GM23338 (cell line): ENCODE measurements at regions not wholly inside any gene's neighbourhood (a gene's known extent, or its start where the extent isn't known, plus 50 kb on each side); places are given as distances from the start of the nearest gene placed in this dataset.

Experiments
- ATAC-seq: fragments of 200-7000 bp; cut with Tn5 transposase; 3 replicates; pipeline ENCODE4 v1.9.1; 2020
- DNase-seq: peaks from one replicate; pipeline ENCODE4 v3.0.0-alpha.2; 2015; ENCODE audit warnings: low spot score
- H2AFZ ChIP-seq: fragments of 200-600 bp; sonication (generic); 2 replicates; pipeline ENCODE4 v1.8.0; 2016; ENCODE audit warnings: antibody characterized with exemption, mild to moderate bottlenecking, moderate library complexity
- H3F3A ChIP-seq: fragments of 200-600 bp; sonication (generic); replicated peaks from 2 replicates; pipeline ENCODE4 v1.8.0; 2017; ENCODE audit warnings: antibody characterized with exemption, mixed run types, low read depth
- H3K27ac ChIP-seq: fragments of 200-600 bp; sonication (generic); 2 replicates; pipeline ENCODE4 v1.6.1; 2016; ENCODE audit warnings: low read depth
- H3K27me3 ChIP-seq: fragments of 200-600 bp; sonication (generic); 2 replicates; pipeline ENCODE4 v1.8.0; 2016; ENCODE audit warnings: mild to moderate bottlenecking, mixed run types, moderate library complexity; ENCODE audit not compliant: insufficient read depth
- H3K36me3 ChIP-seq: fragments of 200-600 bp; sonication (generic); 2 replicates; pipeline ENCODE4 v1.8.0; 2016; ENCODE audit warnings: mild to moderate bottlenecking; ENCODE audit not compliant: insufficient read depth
- H3K4me1 ChIP-seq: fragments of 200-600 bp; sonication (generic); 2 replicates; pipeline ENCODE4 v1.8.0; 2016; ENCODE audit warnings: mild to moderate bottlenecking, moderate library complexity; ENCODE audit not compliant: insufficient read depth
- H3K4me2 ChIP-seq: fragments of 200-600 bp; sonication (generic); 2 replicates; pipeline ENCODE4 v1.7.1; 2017; ENCODE audit warnings: mixed run types
- H3K4me3 ChIP-seq: fragments of 200-600 bp; sonication (generic); 2 replicates; pipeline ENCODE4 v1.6.1; 2016; ENCODE audit warnings: mixed run types
- H3K79me2 ChIP-seq: fragments of 200-600 bp; sonication (generic); replicated peaks from 2 replicates; pipeline ENCODE4 v1.8.0; 2017; ENCODE audit warnings: mild to moderate bottlenecking; ENCODE audit not compliant: insufficient read depth
- H3K9me2 ChIP-seq: fragments of 200-600 bp; sonication (generic); 2 replicates; pipeline ENCODE4 v1.8.0; 2017; ENCODE audit not compliant: insufficient read depth
- H4K20me1 ChIP-seq: fragments of 200-600 bp; sonication (generic); replicated peaks from 2 replicates; pipeline ENCODE4 v1.8.0; 2017; ENCODE audit warnings: mild to moderate bottlenecking; ENCODE audit not compliant: insufficient read depth
- H3K27ac Mint-ChIP-seq: 2 replicates; pipeline ENCODE4 v1.8.0; 2020; ENCODE audit warnings: inconsistent platforms, mild to moderate bottlenecking, moderate library complexity, mixed read lengths
- H3K27me3 Mint-ChIP-seq: 3 replicates; pipeline ENCODE4 v1.8.0; 2022; ENCODE audit warnings: low read depth, mild to moderate bottlenecking, moderate library complexity, mixed read lengths, inconsistent platforms; ENCODE audit not compliant: insufficient read depth, poor library complexity
- H3K36me3 Mint-ChIP-seq: 3 replicates; pipeline ENCODE4 v1.8.0; 2021; ENCODE audit warnings: low read depth, mild to moderate bottlenecking, inconsistent platforms, moderate library complexity, mixed read lengths
- H3K4me1 Mint-ChIP-seq: 3 replicates; pipeline ENCODE4 v1.8.0; 2020; ENCODE audit warnings: mild to moderate bottlenecking, inconsistent platforms, mixed read lengths
- H3K4me3 Mint-ChIP-seq: 3 replicates; pipeline ENCODE4 v1.8.0; 2021; ENCODE audit warnings: moderate library complexity, mild to moderate bottlenecking, inconsistent platforms, mixed read lengths
- H3K9me3 Mint-ChIP-seq: 3 replicates; pipeline ENCODE4 v1.8.0; 2020; ENCODE audit warnings: moderate library complexity, mild to moderate bottlenecking, inconsistent platforms, mixed read lengths
- EZH2 ChIP-seq: fragments of 200-600 bp; sonication (generic); IDR thresholded peaks from one replicate; pipeline ENCODE4 v1.8.0; 2017; ENCODE audit warnings: antibody characterized with exemption, mild to moderate bottlenecking, low read depth; ENCODE audit not compliant: unreplicated experiment
- EZH2phosphoT487 ChIP-seq: fragments of 200-600 bp; sonication (generic); IDR thresholded peaks from one replicate; pipeline ENCODE4 v1.8.1; 2018; ENCODE audit warnings: antibody characterized with exemption; ENCODE audit not compliant: unreplicated experiment
- JUNB ChIP-seq: IDR thresholded peaks from one replicate; pipeline ENCODE4 v1.6.1; 2016; ENCODE audit warnings: antibody characterized with exemption; ENCODE audit not compliant: unreplicated experiment
- NANOG ChIP-seq: IDR thresholded peaks from 2 replicates; pipeline ENCODE4 v1.6.1; 2016; ENCODE audit warnings: antibody characterized with exemption, borderline replicate concordance
- POLR2AphosphoS5 ChIP-seq: IDR thresholded peaks from 2 replicates; pipeline ENCODE4 v1.6.1; 2016; ENCODE audit warnings: antibody characterized with exemption, low read depth
- STAT1 ChIP-seq: IDR thresholded peaks from one replicate; pipeline ENCODE4 v1.6.1; 2016; ENCODE audit warnings: antibody characterized with exemption; ENCODE audit not compliant: unreplicated experiment
- ZNF114 ChIP-seq: fragments of 250-450 bp; sonication (Bioruptor Pico); IDR thresholded peaks from 2 replicates; pipeline ENCODE4 v1.5.0; 2020; ENCODE audit warnings: mild to moderate bottlenecking, moderate library complexity
- ZNF331 ChIP-seq: fragments of 250-450 bp; sonication (Bioruptor Pico); IDR thresholded peaks from 2 replicates; pipeline ENCODE4 v1.5.0; 2020; ENCODE audit warnings: low read depth, mild to moderate bottlenecking, moderate library complexity
- TF ChIP-seq, protein P1 (sequence below): IDR thresholded peaks from 2 replicates; pipeline ENCODE4 v1.6.1; 2016; ENCODE audit warnings: antibody characterized with exemption
- TF ChIP-seq, protein P2 (sequence below): fragments of 250-450 bp; sonication (Bioruptor Pico); IDR thresholded peaks from 2 replicates; pipeline ENCODE4 v1.5.0; 2020; ENCODE audit warnings: mild to moderate bottlenecking, moderate library complexity
- TF ChIP-seq, protein P3 (sequence below): IDR thresholded peaks from one replicate; pipeline ENCODE4 v1.6.1; 2018; ENCODE audit warnings: antibody characterized with exemption; ENCODE audit not compliant: unreplicated experiment

- ATAC-seq (peak; percentile 63; the same call in 2 of the 3 replicates), DNase-seq (peak; percentile 27)
- no peak for TF ChIP-seq EZH2phosphoT487
- Histone ChIP-seq H4K20me1 (no peaks in the 10 kb centered on the region; the same call in 1 of the 2 replicates), H3K9me2 (0 out of 2 replicates have a peak, but pooled peaks cover 8% of the 10 kb centered on the region), H3K27ac (no peak overlapping the region), H2AFZ (no peak overlapping the region), H3K36me3 (no peaks in the 10 kb centered on the region), H3K4me2 (no peak overlapping the region), H3F3A (no peaks in the 10 kb centered on the region), H3K4me3 (no peak overlapping the region), H3K4me1 (no peaks in the 10 kb centered on the region), H3K79me2 (no peaks in the 10 kb centered on the region), H3K27me3 (no peaks in the 10 kb centered on the region)
- H3K27me3 Mint-ChIP-seq, result peaks cover 3% of the 10 kb centered on the region
- H3K36me3 Mint-ChIP-seq, result no peaks in the 10 kb centered on the region
- no peak overlapping the region for H3K27ac Mint-ChIP-seq
- H3K4me3 Mint-ChIP-seq, result no peak overlapping the region
- H3K9me3 Mint-ChIP-seq, result no peaks in the 10 kb centered on the region
- no peaks in the 10 kb centered on the region for H3K4me1 Mint-ChIP-seq
Measured at GRCh38 chr2:122239440-122239839, 484.0 kb downstream of the TSN start.

GRCh38 chr2:122244598-122245229 lies 489.3 kb downstream of the TSN start:
- Histone ChIP-seq H3F3A (no peaks in the 10 kb centered on the region), H3K79me2 (no peaks in the 10 kb centered on the region), H3K36me3 (no peaks in the 10 kb centered on the region), H3K4me2 (no peak overlapping the region), H3K9me2 (0 out of 2 replicates have a peak, but pooled peaks cover 8% of the 10 kb centered on the region), H2AFZ (no peak overlapping the region), H3K27me3 (no peaks in the 10 kb centered on the region), H3K27ac (no peak overlapping the region), H3K4me1 (no peaks in the 10 kb centered on the region), H4K20me1 (no peaks in the 10 kb centered on the region; the same call in 1 of the 2 replicates), H3K4me3 (no peak overlapping the region)
- no peaks in the 10 kb centered on the region for H3K36me3 Mint-ChIP-seq
- no peak for DNase-seq
- H3K9me3 Mint-ChIP-seq, result no peaks in the 10 kb centered on the region
- H3K4me3 Mint-ChIP-seq, result no peak overlapping the region
- no peak for ATAC-seq
- no peaks in the 10 kb centered on the region for H3K27me3 Mint-ChIP-seq
- H3K4me1 Mint-ChIP-seq, result no peaks in the 10 kb centered on the region
- no peak for TF ChIP-seq ZNF331 (CRISPR knock-in tag)
- TF ChIP-seq, protein P1, sequence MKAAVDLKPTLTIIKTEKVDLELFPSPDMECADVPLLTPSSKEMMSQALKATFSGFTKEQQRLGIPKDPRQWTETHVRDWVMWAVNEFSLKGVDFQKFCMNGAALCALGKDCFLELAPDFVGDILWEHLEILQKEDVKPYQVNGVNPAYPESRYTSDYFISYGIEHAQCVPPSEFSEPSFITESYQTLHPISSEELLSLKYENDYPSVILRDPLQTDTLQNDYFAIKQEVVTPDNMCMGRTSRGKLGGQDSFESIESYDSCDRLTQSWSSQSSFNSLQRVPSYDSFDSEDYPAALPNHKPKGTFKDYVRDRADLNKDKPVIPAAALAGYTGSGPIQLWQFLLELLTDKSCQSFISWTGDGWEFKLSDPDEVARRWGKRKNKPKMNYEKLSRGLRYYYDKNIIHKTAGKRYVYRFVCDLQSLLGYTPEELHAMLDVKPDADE, result no peak
- no peak for TF ChIP-seq EZH2phosphoT487
- TF ChIP-seq STAT1, result no peak
- TF ChIP-seq ZNF114 (CRISPR knock-in tag), result no peak
- TF ChIP-seq EZH2, result no peak
- no peak for TF ChIP-seq NANOG
- TF ChIP-seq, protein P2, sequence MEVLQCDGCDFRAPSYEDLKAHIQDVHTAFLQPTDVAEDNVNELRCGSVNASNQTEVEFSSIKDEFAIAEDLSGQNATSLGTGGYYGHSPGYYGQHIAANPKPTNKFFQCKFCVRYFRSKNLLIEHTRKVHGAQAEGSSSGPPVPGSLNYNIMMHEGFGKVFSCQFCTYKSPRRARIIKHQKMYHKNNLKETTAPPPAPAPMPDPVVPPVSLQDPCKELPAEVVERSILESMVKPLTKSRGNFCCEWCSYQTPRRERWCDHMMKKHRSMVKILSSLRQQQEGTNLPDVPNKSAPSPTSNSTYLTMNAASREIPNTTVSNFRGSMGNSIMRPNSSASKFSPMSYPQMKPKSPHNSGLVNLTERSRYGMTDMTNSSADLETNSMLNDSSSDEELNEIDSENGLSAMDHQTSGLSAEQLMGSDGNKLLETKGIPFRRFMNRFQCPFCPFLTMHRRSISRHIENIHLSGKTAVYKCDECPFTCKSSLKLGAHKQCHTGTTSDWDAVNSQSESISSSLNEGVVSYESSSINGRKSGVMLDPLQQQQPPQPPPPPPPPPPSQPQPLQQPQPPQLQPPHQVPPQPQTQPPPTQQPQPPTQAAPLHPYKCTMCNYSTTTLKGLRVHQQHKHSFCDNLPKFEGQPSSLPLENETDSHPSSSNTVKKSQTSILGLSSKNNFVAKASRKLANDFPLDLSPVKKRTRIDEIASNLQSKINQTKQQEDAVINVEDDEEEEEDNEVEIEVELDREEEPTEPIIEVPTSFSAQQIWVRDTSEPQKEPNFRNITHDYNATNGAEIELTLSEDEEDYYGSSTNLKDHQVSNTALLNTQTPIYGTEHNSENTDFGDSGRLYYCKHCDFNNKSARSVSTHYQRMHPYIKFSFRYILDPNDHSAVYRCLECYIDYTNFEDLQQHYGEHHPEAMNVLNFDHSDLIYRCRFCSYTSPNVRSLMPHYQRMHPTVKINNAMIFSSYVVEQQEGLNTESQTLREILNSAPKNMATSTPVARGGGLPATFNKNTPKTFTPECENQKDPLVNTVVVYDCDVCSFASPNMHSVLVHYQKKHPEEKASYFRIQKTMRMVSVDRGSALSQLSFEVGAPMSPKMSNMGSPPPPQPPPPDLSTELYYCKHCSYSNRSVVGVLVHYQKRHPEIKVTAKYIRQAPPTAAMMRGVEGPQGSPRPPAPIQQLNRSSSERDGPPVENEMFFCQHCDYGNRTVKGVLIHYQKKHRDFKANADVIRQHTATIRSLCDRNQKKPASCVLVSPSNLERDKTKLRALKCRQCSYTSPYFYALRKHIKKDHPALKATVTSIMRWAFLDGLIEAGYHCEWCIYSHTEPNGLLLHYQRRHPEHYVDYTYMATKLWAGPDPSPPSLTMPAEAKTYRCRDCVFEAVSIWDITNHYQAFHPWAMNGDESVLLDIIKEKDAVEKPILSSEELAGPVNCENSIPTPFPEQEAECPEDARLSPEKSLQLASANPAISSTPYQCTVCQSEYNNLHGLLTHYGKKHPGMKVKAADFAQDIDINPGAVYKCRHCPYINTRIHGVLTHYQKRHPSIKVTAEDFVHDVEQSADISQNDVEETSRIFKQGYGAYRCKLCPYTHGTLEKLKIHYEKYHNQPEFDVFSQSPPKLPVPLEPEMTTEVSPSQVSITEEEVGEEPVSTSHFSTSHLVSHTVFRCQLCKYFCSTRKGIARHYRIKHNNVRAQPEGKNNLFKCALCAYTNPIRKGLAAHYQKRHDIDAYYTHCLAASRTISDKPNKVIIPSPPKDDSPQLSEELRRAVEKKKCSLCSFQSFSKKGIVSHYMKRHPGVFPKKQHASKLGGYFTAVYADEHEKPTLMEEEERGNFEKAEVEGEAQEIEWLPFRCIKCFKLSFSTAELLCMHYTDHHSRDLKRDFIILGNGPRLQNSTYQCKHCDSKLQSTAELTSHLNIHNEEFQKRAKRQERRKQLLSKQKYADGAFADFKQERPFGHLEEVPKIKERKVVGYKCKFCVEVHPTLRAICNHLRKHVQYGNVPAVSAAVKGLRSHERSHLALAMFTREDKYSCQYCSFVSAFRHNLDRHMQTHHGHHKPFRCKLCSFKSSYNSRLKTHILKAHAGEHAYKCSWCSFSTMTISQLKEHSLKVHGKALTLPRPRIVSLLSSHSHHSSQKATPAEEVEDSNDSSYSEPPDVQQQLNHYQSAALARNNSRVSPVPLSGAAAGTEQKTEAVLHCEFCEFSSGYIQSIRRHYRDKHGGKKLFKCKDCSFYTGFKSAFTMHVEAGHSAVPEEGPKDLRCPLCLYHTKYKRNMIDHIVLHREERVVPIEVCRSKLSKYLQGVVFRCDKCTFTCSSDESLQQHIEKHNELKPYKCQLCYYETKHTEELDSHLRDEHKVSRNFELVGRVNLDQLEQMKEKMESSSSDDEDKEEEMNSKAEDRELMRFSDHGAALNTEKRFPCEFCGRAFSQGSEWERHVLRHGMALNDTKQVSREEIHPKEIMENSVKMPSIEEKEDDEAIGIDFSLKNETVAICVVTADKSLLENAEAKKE (CRISPR knock-in tag), result no peak
- no peak for TF ChIP-seq JUNB
- no peak for TF ChIP-seq POLR2AphosphoS5
- TF ChIP-seq, protein P3, sequence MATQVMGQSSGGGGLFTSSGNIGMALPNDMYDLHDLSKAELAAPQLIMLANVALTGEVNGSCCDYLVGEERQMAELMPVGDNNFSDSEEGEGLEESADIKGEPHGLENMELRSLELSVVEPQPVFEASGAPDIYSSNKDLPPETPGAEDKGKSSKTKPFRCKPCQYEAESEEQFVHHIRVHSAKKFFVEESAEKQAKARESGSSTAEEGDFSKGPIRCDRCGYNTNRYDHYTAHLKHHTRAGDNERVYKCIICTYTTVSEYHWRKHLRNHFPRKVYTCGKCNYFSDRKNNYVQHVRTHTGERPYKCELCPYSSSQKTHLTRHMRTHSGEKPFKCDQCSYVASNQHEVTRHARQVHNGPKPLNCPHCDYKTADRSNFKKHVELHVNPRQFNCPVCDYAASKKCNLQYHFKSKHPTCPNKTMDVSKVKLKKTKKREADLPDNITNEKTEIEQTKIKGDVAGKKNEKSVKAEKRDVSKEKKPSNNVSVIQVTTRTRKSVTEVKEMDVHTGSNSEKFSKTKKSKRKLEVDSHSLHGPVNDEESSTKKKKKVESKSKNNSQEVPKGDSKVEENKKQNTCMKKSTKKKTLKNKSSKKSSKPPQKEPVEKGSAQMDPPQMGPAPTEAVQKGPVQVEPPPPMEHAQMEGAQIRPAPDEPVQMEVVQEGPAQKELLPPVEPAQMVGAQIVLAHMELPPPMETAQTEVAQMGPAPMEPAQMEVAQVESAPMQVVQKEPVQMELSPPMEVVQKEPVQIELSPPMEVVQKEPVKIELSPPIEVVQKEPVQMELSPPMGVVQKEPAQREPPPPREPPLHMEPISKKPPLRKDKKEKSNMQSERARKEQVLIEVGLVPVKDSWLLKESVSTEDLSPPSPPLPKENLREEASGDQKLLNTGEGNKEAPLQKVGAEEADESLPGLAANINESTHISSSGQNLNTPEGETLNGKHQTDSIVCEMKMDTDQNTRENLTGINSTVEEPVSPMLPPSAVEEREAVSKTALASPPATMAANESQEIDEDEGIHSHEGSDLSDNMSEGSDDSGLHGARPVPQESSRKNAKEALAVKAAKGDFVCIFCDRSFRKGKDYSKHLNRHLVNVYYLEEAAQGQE, result no peak
- H3K27ac Mint-ChIP-seq, result no peak overlapping the region
